ENCODE measurements at regions not wholly inside any gene's neighbourhood (a gene's known extent, or its start where the extent isn't known, plus 50 kb on each side); places are given as distances from the start of the nearest gene placed in this dataset.

- Histone ChIP-seq H3K27me3 (no peaks in the 10 kb centered on the region), H3K4me1 (no peaks in the 10 kb centered on the region), H3K9me3 (no peaks in the 10 kb centered on the region), H3K36me3 (no peaks in the 10 kb centered on the region), H3K27ac (no peak overlapping the region), H3K4me3 (no peak overlapping the region)
- no peak for DNase-seq (ENCODE audit: extremely low spot score in 2 of 2)
- TF ChIP-seq CTCF (IDR thresholded peaks at IDR 0.05) (no peak), POLR2AphosphoS5 (IDR thresholded peaks at IDR 0.05; ENCODE audit: insufficient read depth in 1 of 2, low read depth in 1 of 2) (no peak), POLR2A (IDR thresholded peaks at IDR 0.05) (no peak)
- intact Hi-C loops (cut with DNase I) = no loop called here
Observed at GRCh38 chr18:60111525-60111924, 211.7 kb downstream of the PMAIP1 start.

DNA sequence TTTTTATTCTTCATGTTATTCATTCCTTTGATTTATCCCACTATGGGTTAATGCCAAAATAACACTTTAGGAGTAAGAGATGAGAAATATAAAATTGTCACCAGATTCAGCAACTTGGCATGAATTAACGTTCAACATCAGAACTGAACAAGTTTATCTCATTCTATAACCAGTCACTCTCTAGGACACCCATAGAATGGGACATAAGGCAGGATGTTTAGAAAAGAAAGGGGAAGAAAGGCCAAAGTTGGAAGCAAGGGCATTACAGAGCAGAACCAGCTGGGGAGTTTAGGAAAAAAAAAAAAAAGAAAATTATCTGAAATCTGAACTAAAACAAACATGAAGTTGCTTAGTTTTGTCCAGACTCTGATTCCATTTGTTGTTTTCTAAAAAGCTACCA is 211.0 kb downstream of the PMAIP1 start:
- Histone ChIP-seq H3K36me3 (no peaks in the 10 kb centered on the region), H3K27me3 (no peaks in the 10 kb centered on the region), H3K27ac (no peak overlapping the region), H3K4me3 (no peak overlapping the region), H3K4me1 (no peaks in the 10 kb centered on the region), H3K9me3 (no peaks in the 10 kb centered on the region)
- intact Hi-C loops (cut with DNase I) = no loop called here
- TF ChIP-seq CTCF (IDR thresholded peaks at IDR 0.05) = no peak
- no peak for TF ChIP-seq POLR2AphosphoS5 (IDR thresholded peaks at IDR 0.05; ENCODE audit: insufficient read depth in 1 of 2, low read depth in 1 of 2)
- TF ChIP-seq POLR2A (IDR thresholded peaks at IDR 0.05) = no peak
- no peak for DNase-seq (ENCODE audit: extremely low spot score in 2 of 2)

- no peaks in the 10 kb centered on the region for H3K36me3 ChIP-seq
- H3K4me3 ChIP-seq = no peak overlapping the region
- H3K27me3 ChIP-seq = no peaks in the 10 kb centered on the region
- no peaks in the 10 kb centered on the region for H3K9me3 ChIP-seq
- no peak for TF ChIP-seq CTCF (IDR thresholded peaks at IDR 0.05)
- H3K27ac ChIP-seq = no peak overlapping the region
- DNase-seq (ENCODE audit: extremely low spot score in 2 of 2) = no peak
- H3K4me1 ChIP-seq = no peaks in the 10 kb centered on the region
- intact Hi-C loops (cut with DNase I) = no loop called here
Observed at GRCh38 chr18:60100778-60101177, 201.0 kb downstream of the PMAIP1 start.

GRCh38 chr18:60099709-60100108 is 199.9 kb downstream of the PMAIP1 start:
- H3K36me3 ChIP-seq = no peaks in the 10 kb centered on the region
- H3K4me3 ChIP-seq = no peak overlapping the region
- no peak for TF ChIP-seq POLR2A (IDR thresholded peaks at IDR 0.05)
- TF ChIP-seq CTCF (IDR thresholded peaks at IDR 0.05) = no peak
- H3K9me3 ChIP-seq = no peaks in the 10 kb centered on the region
- DNase-seq (ENCODE audit: extremely low spot score in 2 of 2) = no peak
- intact Hi-C loops (cut with DNase I) = no loop called here
- no peaks in the 10 kb centered on the region for H3K27me3 ChIP-seq
- no peak overlapping the region for H3K27ac ChIP-seq
- no peaks in the 10 kb centered on the region for H3K4me1 ChIP-seq

GRCh38 chr18:60096428-60096827 is 196.6 kb downstream of the PMAIP1 start:
- Histone ChIP-seq H3K27me3 (no peaks in the 10 kb centered on the region), H3K36me3 (no peaks in the 10 kb centered on the region), H3K4me3 (no peak overlapping the region), H3K27ac (no peak overlapping the region), H3K9me3 (no peaks in the 10 kb centered on the region), H3K4me1 (no peaks in the 10 kb centered on the region)
- TF ChIP-seq POLR2A (IDR thresholded peaks at IDR 0.05) = no peak
- no peak for TF ChIP-seq POLR2AphosphoS5 (IDR thresholded peaks at IDR 0.05; ENCODE audit: insufficient read depth in 1 of 2, low read depth in 1 of 2)
- no peak for TF ChIP-seq CTCF (IDR thresholded peaks at IDR 0.05)
- no peak for DNase-seq (ENCODE audit: extremely low spot score in 2 of 2)
- intact Hi-C loops (cut with DNase I) = no loop called here

All from vagina (tissue), 2 donors.